GM18907 (cell line): ENCODE measurements at regions not wholly inside any gene's neighbourhood (a gene's known extent, or its start where the extent isn't known, plus 50 kb on each side); places are given as distances from the start of the nearest gene placed in this dataset.
"Not testable (repeated sequence)": the region's sequence is repeated elsewhere in the genome, so short reads cannot be mapped to it uniquely, and the experiment has no call there.

Source experiments
- ATAC-seq: cut with Tn5 transposase; IDR thresholded peaks from one replicate; pipeline ENCODE4 v1.9.1; 2021; ENCODE audit warnings: mild to moderate bottlenecking, moderate library complexity; ENCODE audit not compliant: unreplicated experiment

GRCh38 chr10:46792657-46793357, 118.4 kb upstream of the PTPN20 start:
- not testable (repeated sequence) for ATAC-seq

GRCh38 chr10:46796351-46796750, 114.9 kb upstream of the PTPN20 start:
- not testable (repeated sequence) for ATAC-seq

GRCh38 chr10:46802010-46802409, 109.2 kb upstream of the PTPN20 start:
- not testable (repeated sequence) for ATAC-seq

GRCh38 chr10:46803082-46803481, 108.1 kb upstream of the PTPN20 start:
- ATAC-seq: not testable (repeated sequence)

DNA sequence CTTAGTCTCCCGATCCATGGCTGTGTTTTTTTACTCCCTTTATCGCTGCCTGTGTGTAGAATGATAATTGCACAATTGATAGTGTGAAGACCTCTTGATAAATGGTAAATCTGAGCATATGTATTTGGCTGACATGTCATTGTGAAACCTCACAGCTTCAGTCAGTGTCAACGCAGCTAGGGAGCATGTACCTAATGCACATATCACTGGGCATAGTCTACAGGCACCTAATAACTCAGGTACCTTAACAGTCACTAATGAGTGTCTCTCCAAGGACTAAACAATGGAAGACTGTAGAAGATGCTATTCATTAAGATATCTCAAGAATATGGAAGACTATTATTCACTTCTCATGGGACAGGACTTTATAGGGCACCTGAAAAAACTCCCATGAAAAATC, 101.0 kb upstream of the PTPN20 start:
- ATAC-seq: not testable (repeated sequence)

DNA sequence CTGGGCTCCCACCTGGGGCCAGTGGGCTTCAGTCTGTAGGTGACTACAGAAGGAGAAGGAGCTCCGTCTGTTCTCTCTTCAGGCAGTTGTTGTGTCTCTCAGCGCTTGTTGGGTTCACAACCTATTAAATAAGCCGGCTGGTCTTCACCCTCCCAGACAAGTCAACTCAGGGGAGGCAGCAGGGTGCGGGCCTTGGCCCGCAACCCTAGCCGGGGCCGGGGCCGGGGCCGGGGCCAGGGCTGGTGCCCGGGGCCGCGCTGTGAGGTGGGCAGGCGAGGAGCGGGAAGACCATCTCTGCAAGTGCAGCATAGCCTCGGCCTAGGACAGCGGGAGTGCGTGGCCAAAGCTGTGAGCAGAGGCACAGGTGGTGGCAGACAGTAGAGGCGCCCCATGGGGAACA, 95.1 kb upstream of the PTPN20 start:
- not testable (repeated sequence) for ATAC-seq

GRCh38 chr10:46840393-46841050, 70.7 kb upstream of the PTPN20 start:
- ATAC-seq: not testable (repeated sequence)

DNA sequence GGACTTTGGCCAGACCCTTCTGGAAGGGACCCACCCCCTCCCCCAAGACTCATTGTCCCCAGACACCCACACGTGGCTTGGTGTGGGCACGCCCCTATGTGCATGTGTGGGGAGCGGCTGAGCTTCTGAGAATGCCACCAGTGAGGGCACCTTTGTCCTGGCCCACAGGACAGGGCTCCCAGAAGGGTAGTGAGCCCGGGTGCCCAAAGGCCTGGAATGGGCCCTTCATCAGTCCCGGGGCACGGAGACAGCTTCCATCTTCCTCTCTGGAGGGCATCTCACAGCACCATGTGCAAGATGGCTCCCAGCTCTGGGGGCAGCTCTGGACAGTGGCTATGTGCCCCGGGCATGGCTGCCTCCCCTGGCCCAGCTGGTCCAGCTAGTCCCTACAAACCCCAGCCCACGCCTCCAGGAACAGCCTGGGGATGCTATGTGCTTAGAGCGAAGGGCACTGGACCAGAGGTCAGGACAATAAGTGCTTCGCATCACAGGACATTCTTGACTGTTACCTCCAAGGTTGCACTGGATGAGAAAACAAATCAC, 70.1 kb upstream of the PTPN20 start:
- not testable (repeated sequence) for ATAC-seq

- ATAC-seq: not testable (repeated sequence)
Measured at GRCh38 chr10:46845194-46845593, 66.0 kb upstream of the PTPN20 start.

DNA sequence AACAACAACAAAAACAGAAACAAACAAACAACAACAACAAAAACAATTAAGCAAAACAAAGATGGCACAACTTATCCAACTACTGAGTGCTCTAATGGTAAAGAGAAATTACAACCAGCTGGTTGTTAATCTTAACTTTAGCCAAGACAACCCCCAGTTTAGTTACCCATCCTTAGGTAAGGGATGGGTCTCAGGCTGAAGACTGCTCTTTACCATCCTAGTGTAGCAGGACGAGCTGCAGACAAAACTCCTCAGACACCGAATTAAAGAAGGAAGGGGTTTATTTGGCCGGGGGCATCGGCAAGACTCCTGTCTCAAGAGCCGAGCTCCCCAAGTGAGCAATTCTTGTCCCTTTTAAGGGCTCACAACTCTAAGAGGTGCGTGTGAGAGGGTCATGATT, 65.6 kb upstream of the PTPN20 start:
- not testable (repeated sequence) for ATAC-seq

DNA sequence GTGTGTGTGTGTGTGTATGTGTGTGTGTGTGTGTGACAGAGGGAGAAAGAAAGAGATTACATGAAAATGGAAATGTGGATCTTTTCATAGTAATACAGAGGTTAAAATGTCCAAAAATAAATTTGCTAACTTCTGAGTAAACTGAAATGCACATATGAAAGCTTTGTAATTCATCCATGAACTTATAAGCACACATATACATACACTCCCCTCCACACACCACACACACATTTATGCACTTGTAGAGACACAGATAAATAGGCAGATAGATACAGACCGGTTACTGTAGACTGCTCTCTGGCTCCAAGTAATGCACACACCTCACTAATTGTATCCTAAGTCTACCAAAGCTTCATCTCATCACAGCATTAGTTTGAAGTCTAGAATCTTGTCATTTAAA, 50.5 kb upstream of the PTPN20 start:
- not testable (repeated sequence) for ATAC-seq
